GM21360 (cell line): ENCODE measurements at regions not wholly inside any gene's neighbourhood (a gene's known extent, or its start where the extent isn't known, plus 50 kb on each side); places are given as distances from the start of the nearest gene placed in this dataset.

Experiments
- ATAC-seq: cut with Tn5 transposase; IDR thresholded peaks from one replicate; pipeline ENCODE4 v1.9.1; 2021; ENCODE audit warnings: mild to moderate bottlenecking, moderate library complexity; ENCODE audit not compliant: unreplicated experiment

- no peak for ATAC-seq
Measured at GRCh38 chr1:101316799-101317198, 80.0 kb downstream of the S1PR1 start.

- ATAC-seq: no peak
Measured at GRCh38 chr1:101317590-101317989, 80.8 kb downstream of the S1PR1 start.

- ATAC-seq: no peak
Measured at GRCh38 chr1:101323535-101323934, 86.7 kb downstream of the S1PR1 start.

- no peak for ATAC-seq
Measured at GRCh38 chr1:101325144-101325543, 88.3 kb downstream of the S1PR1 start.

- no peak for ATAC-seq
Measured at GRCh38 chr1:101330427-101331130, 93.8 kb downstream of the S1PR1 start.

GRCh38 chr1:101331794-101332193, 95.0 kb downstream of the S1PR1 start:
- no peak for ATAC-seq

GRCh38 chr1:101332633-101333032, 95.8 kb downstream of the S1PR1 start:
- no peak for ATAC-seq

- ATAC-seq: no peak
Measured at GRCh38 chr1:101333186-101333585, 96.4 kb downstream of the S1PR1 start.

- no peak for ATAC-seq
Measured at GRCh38 chr1:101337968-101338367, 101.1 kb downstream of the S1PR1 start.

- no peak for ATAC-seq
Measured at GRCh38 chr1:101338714-101339430, 102.1 kb downstream of the S1PR1 start.

GRCh38 chr1:101344745-101345144, 107.9 kb downstream of the S1PR1 start:
- ATAC-seq: no peak

GRCh38 chr1:101346419-101346818, 109.6 kb downstream of the S1PR1 start:
- ATAC-seq: no peak

GRCh38 chr1:101356013-101356412, 119.2 kb downstream of the S1PR1 start:
- no peak for ATAC-seq

GRCh38 chr1:101356604-101357443, 120.0 kb downstream of the S1PR1 start:
- peak; percentile 6 for ATAC-seq

- ATAC-seq: peak; percentile 95
Measured at GRCh38 chr1:101357444-101357986, 120.7 kb downstream of the S1PR1 start.

- no peak for ATAC-seq
Measured at GRCh38 chr1:101360506-101360905, 123.7 kb downstream of the S1PR1 start.

- ATAC-seq: no peak
Measured at GRCh38 chr1:101363891-101364318, 127.1 kb downstream of the S1PR1 start.

- peak; percentile 53 for ATAC-seq
Measured at GRCh38 chr1:101364370-101365120, 127.7 kb downstream of the S1PR1 start.

GRCh38 chr1:101365186-101365585, 128.4 kb downstream of the S1PR1 start:
- no peak for ATAC-seq

- ATAC-seq: no peak
Measured at GRCh38 chr1:101365878-101366277, 129.1 kb downstream of the S1PR1 start.
